HG02885 (cell line): ENCODE measurements at regions not wholly inside any gene's neighbourhood (a gene's known extent, or its start where the extent isn't known, plus 50 kb on each side); places are given as distances from the start of the nearest gene placed in this dataset.

Experiments used
- ATAC-seq: cut with Tn5 transposase; IDR thresholded peaks from one replicate; pipeline ENCODE4 v1.9.1; 2021; ENCODE audit warnings: mild to moderate bottlenecking; ENCODE audit not compliant: unreplicated experiment, poor library complexity

DNA sequence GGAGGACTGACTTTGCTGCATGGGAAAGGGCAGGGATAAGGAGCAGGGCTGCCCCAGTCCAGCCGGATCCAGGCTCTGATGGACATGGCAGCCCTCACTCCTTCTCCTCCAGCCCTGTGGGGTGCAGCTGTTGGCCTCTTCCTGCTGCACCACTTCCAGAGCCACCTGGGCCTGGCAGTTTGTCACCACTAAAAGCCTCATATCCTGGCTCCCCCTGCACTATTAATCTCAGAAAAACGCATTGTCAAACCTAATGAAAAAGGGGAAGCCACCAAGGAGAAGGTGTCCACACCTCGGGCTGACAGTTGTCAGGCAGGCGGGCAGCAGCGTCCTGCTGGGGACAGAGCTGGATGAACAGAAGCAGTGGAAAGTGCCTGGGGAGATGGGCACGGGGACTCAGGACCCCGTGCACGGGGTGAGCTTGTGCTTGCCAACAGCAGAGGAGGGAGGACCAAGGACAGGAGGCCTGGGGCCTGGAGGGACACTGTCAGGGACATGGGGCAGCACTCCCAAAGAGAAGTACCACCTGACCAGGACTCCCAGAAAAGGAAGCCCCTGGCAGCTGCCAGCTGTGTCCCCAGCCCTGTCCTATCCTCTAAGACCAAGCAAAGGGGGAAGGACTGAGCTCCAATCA is 151.1 kb upstream of the TSHZ3 start:
- no peak for ATAC-seq

DNA sequence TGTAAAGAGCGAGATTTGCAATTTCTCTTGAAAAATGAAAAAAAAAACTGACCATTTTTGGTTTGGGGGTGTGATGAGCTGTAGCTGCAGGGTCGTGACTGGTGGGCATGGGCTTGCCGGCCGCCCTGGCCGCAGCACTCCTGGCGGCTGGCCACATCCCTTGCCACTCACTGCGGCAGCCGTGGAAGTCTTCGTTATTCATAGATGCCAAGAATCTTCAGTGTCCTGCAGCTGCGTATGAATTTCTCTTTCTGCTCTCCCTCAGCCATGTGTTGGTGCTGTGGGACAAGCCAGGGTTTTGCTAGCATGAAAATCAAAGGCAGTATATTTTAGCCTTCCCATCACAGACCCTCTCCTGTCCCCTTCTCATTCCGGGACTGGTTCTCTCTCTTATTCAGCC is 151.7 kb upstream of the TSHZ3 start:
- no peak for ATAC-seq

DNA sequence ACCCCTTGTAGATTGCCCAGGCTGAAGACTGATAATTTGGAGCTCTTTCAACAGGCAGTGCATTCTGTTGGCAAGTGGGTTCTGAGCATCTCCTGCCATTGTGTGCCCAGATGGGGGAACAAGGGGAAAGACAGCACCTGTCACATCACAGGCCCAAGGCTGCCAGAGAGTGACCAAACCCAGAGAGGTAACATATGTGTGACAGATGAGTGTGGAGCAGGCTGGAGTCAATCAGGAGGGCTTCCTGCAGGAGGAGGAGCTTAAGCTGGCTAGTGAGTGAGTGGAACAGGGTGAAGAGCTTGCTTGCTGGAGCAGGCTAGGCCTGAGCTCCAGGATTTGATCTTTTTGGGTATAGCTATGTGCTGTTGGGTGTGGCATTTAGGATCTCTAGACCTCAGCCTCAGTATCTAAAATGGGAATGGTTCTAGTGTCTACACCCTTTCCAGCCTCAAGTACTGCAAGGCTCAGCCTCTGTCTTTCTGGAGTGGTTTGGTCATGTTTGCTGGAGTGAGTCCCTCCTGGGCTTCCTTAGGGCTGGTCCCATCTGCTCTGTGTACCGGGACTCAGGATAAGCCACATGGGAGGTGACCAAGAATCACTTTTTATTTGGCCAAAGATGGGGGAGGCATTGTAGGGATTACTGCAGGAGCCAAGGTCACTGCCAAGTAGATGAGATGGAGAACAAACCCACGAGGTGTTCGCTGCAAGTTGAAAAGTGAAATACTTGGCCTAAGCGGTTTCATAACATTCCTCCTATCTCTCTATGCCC is 152.4 kb upstream of the TSHZ3 start:
- ATAC-seq: no peak

DNA sequence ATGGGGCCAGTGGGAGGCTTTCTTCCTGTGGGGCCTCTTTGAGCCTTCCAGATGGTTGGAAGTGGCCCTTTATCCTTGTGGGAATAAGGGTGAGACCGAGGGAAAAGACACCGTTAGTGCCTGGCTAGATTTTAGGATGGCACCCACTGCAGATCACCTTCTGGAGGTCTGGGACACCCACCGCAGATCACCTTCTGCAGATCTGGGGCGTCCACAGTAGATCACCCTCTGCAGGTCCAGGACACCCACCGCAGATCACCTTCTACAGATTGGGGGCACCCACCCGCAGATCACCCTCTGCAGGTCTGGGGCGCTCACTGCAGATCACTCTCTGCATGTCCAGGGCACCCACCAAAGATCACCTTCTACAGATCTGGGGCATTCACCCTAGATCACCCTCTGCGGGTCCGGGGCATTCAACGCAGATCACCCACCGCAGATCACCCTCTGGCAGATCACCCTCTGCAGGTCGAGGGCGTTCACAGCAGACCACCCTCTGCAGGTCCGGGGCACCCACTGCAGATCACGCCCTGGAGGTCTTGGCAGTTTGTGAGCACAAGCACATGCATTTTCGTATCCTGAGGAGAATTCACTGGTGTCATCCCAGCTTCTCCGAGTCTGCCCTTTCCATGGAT is 153.4 kb upstream of the TSHZ3 start:
- ATAC-seq: no peak

DNA sequence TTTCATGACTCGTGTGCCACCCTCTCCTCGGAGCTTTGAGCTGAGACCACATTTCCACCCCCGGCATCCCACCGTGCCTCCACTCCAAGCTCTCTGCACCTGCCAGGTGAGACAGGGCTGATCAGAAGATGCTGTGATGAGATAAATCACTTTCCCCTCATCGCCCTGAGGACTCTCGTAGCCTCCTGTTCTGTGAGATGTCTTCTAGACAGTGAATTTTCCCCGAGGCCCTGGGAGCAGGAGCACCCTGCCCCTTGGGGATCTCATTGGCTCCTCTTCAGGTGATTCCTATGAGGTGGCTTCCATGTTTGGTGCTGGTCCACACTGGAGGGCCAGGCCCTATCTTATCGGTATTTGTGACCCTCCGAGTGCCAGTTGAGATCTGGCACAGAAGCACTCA is 154.0 kb upstream of the TSHZ3 start:
- ATAC-seq: no peak

DNA sequence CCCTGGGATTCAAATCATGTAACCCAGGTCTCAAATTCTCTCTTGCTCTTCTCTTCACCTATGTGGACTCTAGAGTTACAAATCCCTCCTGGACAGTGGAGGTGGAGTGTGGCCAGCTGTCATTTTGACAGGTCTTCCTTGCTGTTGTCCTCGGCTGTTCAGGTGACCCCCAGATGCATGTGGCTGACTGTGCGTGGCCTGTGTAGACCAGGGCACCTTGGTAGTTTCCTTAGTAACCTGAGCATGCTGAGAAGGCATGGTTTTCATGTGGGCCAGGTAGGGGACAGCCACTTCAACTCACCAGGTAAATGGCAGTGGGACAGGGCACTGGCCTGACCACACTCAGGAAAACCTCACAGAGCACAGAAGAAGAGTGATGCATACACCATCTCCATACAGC is 155.0 kb upstream of the TSHZ3 start:
- ATAC-seq: no peak

DNA sequence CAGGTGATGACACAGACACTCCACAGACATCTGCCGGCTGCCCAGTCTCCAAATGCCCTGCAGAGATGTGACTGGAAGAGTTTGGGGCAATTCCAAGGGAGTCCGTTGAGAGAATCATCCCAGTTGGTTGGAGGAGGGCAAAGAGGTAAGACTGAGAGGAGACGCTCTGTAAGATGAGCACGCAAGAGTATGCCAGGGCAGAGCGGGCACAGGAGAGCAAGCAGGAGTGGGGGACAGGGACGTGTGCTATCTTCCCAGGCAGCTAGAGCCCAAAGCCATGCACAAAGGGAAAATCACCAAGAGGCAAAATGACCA is 156.3 kb upstream of the TSHZ3 start:
- ATAC-seq: no peak

DNA sequence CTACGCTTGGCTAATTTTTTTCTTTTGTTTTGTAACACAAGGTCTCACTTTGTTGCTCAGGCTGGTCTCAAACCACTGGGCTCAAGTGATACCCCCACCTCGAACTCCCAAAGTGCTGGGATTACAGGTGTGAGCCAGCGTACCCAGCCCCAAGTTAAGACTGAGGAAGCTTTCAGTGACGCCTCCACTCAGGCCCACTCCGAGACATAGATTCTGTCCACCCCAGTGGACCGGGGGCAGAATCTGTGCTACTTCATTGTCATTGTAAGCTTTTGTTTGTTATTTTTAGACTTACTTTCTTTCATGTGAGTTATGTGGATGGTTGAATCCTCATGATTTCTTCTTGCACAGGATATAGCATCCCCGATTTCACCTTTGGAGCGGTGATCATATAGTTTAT is 156.9 kb upstream of the TSHZ3 start:
- no peak for ATAC-seq

DNA sequence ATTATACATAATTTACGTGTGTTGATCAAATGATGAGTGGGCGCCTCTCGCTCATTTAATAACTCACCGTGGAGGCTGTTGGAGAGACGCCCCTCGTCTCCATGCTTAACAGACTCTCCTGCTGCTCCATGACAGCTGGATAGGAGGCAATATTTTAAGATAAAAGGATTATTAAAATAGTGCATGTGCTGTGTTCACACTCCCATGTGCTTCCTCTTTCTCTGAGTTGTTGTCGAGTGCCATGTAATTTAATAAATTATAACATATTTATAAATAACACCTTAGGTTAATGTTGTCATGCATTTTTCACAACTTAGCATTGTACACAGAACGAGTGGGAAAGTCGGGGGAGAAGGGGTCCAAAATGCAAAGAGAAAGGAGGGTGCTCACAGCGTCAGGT is 161.4 kb upstream of the TSHZ3 start:
- no peak for ATAC-seq

DNA sequence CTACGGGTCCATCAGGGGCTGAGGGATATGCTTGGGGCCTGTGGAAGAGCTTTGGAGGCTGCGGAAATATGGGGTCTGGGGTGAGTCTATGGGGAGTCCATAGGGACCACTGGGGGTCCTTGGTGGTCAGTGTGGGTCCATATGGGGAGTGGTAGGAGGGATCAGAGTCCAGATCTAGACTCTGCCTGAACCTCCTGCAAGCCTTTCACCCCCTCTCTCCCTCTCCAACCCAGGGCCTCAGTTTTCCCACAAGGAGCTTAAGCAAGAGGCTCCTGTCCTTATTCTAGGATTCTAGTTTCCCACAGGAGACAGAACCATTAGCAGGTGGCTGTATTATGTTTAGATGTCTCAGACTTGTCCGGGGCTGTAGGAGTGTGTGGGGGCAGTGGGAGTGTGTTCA is 161.9 kb upstream of the TSHZ3 start:
- no peak for ATAC-seq

DNA sequence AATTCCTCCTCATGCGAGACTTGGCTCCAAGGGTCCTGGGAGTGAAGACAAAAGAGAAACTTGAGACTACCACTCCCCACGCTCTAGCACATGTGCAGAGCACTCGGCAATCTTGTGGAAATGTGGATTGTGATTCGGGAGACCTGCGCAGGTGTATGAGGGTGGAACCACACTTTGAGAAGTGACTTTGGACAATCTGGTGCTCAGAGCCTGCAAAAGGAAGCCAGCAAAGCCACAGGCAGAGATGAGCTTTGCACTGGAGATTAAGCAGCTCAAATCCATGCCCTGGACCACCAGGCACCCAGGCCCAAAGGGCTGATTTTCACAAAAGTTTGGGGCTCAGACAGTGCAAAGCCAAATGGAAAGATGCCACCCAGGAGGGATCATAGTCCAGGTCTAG is 162.5 kb upstream of the TSHZ3 start:
- no peak for ATAC-seq

DNA sequence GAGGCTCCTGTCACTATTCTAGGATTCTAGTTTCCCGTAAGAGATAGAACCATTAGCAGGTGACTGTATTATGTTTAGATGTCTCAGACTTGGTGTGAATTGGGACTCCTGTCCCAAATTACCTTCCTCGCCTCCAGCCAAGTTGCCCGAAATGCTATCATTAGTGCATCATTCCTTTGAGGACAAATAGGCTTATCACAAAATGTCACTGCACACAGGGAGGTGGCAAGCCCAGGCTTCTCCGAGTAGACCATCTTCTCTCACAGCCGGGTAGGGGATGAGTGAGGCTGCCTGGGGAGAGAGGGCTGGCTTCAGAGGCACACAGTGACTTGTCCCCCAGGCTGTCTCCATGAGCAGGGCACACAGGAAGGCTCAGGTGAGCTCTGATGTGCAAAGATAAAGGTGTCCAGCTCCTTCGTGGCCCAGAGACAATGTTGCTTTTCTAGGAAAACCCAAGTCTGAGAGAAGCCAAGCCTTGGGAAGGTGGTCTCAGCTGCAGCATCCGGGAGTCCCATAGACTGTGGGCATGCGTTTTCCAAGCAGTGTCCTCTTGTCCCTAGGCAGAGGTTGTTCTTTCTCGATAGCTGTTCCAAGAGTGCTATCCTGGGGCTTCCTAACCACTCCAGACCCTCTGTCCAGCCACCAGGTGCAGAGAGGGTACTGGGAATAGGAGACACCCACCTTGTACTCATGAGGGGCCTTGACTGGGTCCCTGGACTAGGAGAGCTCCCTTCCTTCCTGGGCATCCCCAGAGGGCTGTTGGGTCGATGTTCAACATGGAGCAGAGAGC is 163.1 kb upstream of the TSHZ3 start:
- ATAC-seq: no peak

DNA sequence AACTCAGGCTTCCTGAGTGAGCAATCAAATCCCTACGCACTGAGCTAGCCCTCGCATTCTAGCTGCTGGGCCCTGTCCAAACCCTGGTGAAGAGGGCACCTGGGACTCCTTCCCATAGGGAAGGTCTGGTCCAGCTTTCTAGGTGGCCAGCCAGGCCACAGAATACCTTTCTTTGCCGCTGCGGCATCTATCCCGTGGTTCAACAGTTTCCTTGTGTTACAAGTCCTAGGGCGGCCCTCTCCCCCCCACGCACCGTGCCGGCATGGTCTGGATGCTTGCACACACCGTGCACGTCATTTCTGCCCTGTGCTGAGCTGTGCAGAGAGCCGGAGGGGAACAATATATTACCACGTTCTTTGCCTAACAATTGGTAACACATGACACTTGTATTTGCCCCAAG is 164.6 kb upstream of the TSHZ3 start:
- no peak for ATAC-seq

DNA sequence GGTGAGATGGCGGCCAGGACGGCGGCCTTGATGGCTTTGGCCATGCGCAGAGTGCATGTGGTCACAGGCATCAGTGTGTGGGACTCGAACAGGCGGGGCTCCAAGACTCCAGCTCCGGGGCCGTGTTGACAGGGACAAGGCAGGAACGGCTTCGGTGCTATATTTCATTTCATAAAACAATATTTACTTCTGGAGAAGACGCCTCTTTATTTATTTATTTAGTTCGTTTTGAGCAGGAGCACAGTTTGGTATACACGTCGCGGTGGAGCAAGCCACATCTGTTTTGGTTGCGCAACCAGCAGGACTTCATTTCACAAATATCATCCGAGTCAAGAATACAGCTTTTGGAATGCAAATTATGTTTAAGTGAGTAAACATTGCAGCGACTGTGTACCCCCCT is 166.7 kb upstream of the TSHZ3 start:
- ATAC-seq: no peak

DNA sequence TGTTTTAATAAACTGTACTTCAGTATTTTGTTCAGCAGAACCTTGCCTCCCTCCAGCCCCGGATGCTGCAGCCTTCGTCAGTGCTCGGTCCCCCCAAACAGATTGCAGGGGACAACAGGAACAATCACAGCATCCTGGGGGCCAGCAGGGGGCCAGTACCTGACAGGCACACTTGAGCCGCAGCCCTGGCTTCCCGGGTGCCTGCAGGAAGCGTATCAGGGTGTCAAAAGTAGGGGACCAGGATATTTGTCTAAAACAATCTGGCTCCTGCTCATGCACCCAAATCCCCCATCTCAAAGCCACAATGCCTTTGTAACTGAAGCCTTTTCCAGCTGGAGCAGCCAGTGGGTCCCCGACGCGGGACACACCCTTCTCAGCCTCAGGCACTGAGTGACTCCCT is 167.5 kb upstream of the TSHZ3 start:
- ATAC-seq: no peak

DNA sequence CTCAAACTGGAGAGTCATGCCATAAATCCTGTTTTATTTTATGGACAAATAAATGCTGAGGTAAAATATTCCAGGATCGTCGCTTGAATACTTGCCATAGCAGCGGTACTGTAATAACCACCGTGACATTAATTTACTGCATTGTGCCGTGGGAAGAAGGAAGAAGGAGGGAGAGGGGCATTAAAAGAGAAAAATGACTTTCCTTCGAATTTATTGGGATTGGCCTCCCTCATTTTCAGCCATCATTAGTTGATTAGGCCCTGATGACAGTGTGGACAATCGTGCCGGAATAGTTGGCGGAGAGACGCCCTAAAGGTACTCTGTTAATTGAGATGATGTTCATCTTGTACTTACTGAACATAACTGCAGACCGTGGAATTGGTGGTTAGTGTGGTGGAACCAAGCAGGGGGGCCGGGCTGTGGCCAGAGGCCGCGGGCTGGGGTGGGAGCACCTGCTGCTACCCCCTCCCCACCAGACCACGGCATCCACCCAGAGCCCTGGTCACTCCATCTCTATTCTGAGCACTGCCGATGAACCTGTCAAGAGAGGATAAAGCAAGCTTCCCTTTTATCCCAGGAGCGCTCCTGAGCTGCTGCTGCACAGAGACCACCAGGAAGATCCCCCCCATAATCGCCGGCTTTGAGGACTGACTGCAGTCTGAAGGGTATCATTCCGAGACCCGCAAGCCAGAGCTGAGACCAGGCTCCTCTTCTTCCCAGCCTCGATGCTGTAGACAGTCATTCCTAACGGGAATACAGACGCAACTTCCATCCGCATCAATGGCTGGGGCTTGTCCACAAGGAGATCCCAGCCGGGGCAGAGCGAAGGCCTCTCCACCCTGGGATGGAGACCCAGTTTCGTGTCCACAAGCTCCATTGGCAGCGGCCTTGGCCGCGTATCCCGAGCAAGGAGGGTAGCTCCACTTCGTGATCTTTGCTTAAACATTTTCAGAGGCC is 168.3 kb upstream of the TSHZ3 start:
- no peak for ATAC-seq

DNA sequence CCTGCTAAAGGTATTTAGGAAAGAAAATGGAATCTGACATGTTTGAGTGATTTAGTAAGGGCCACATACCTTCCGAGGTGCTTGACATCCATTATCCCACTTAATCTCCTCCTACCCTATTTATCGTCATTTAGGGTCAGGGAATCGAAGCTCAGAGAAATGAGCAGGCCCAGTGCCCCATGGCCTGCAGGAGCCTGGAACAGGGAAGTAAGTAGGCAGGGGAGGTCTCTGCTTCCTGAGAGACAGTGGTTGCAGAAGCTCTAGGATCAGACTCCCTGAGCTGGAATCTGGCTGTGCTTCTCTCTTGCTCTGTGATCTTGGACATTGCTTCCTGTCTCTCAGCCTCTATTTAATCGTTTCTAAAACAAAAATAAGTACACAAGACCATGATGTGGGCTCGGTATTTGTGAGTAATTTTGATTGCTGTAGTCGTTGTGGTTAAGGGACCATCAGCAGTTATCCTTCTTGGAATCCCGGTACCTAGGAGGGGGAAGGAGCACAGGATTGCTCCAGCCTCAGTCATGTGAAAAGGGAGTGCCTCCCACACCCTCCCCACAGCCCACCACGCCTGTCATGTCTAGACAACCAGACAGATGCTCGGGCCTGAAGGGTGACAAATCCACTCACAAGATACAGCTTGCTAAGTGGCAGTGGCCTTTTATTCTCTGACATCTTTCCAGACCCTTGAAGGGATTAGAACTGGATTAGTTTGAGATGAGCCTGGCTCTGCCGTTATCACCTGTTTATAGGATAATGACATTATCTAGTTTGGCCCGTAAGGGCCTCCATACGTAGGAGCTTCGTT is 169.2 kb upstream of the TSHZ3 start:
- ATAC-seq: no peak

DNA sequence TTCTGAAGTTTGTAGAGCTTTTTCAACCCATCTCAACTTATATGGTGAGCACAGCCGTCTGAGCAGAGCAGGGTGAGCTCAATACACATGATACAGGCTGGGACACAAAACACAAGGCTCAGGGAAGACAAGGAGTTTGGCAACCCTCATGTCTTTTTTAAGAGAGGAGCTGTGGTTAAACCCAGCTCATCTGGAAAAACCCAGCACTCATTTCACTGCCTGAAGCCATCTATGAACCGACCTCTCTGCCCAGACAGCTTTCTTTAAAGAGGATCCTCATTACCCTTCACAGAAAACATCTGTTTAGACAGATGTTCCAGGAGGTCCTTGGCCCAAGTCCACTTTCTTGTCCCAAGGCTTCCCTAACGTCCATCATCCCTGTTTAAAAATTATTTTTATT is 170.0 kb upstream of the TSHZ3 start:
- ATAC-seq: no peak

DNA sequence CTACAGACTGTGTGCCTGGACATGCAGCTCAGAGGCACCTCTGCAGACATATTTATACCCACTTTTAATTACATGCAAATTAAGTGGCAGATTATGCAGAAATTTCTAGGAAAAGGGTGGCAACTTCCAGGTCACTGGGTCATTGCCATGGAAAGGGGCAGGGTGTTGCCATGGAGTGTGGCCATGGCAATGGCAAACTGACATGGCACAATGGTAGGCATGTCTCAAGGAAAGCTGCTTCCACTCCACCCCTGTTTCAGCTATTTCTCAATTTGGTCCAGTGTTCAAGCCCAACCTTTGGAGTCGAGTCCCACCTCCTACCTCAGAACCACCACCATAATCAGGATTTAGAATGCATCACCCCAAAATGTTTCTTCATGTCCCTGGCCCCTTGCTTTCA is 170.7 kb upstream of the TSHZ3 start:
- ATAC-seq: no peak
